ENCODE measurements at regions not wholly inside any gene's neighbourhood (a gene's known extent, or its start where the extent isn't known, plus 50 kb on each side); places are given as distances from the start of the nearest gene placed in this dataset.

DNA sequence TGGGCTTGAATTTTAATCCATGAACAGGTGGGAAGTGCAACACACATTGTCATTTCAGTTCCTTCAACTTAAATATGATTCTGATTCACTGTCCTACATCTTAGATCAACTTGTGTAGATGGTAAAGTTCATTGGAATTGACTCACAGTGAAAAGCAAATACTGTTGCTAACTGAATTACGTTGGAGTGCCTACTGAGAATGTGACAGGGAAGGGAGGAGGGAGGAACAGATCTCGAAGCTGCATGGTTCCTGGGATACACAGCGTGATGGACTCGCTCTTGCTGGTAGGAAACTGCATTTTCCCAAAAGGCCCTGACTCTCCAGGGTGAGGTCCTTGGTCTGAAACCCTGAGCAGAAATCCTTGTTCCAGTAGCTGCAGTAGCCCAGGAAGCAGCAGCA lies 284.2 kb downstream of the USP46 start:
- Histone ChIP-seq H3K9ac (ENCODE audit: low read length) (no peak overlapping the region), H3K4me2 (ENCODE audit: low read depth, low read length) (no peak overlapping the region), H3K36me3 (replicated peaks; ENCODE audit: insufficient read depth, low read length) (no peaks in the 10 kb centered on the region), H3K9me3 (replicated peaks; ENCODE audit: insufficient read depth, low read length) (no peaks in the 10 kb centered on the region), H3K4me3 (ENCODE audit: low read length) (no peak overlapping the region), H4K20me1 (ENCODE audit: insufficient read depth, low read length) (no peaks in the 10 kb centered on the region), H2AFZ (ENCODE audit: low read length) (no peak overlapping the region), H3F3A (ENCODE audit: insufficient read depth, low read length) (no peaks in the 10 kb centered on the region), H3K27me3 (replicated peaks; ENCODE audit: insufficient read depth, low read length) (no peaks in the 10 kb centered on the region), H3K79me2 (ENCODE audit: low read length) (no peaks in the 10 kb centered on the region), H3K9me2 (replicated peaks; ENCODE audit: insufficient read depth, low read length) (no peaks in the 10 kb centered on the region), H3K4me1 (ENCODE audit: low read length) (no peaks in the 10 kb centered on the region), H3K27ac (ENCODE audit: low read length) (no peak overlapping the region)
- TF ChIP-seq EZH2phosphoT487 (IDR thresholded peaks at IDR 0.05; ENCODE audit: low read length): no peak
- no peak for TF ChIP-seq CTCF (IDR thresholded peaks at IDR 0.05; ENCODE audit: low read length)
- no peak for TF ChIP-seq EZH2 (optimal IDR thresholded peaks at IDR 0.05; ENCODE audit: low read depth, low read length)
- DNase-seq: no peak

- no peaks in the 10 kb centered on the region for H3K27me3 ChIP-seq (replicated peaks; ENCODE audit: insufficient read depth, low read length)
- TF ChIP-seq EZH2phosphoT487 (IDR thresholded peaks at IDR 0.05; ENCODE audit: low read length): no peak
- TF ChIP-seq CTCF (IDR thresholded peaks at IDR 0.05; ENCODE audit: low read length): peak; percentile 61
These were observed 282.9 kb downstream of the USP46 start for GRCh38 chr4:52376132-52376704.

DNA sequence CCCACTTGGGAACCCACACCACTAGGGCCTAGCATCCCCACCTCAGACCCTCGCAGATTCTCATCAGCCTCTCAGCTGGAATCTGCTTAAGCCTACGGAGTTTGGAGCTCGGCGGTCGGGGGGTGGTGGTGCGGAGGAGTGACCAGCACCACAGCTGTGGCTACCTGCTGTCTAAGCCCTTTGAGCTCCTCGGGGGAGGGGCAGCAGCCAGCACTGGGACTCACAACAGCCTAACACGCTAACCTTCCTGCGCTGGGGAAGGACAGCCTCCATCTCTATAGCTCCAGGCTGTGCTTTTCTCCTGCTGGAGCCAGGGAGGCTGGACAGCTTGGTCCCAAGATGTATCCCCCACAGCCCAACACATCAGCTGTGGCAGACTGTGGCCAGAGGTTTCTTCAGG lies 281.5 kb downstream of the USP46 start:
- TF ChIP-seq EZH2phosphoT487 (IDR thresholded peaks at IDR 0.05; ENCODE audit: low read length) (no peak), CTCF (IDR thresholded peaks at IDR 0.05; ENCODE audit: low read length) (no peak), EZH2 (optimal IDR thresholded peaks at IDR 0.05; ENCODE audit: low read depth, low read length) (no peak)
- Histone ChIP-seq H3K79me2 (ENCODE audit: low read length) (no peaks in the 10 kb centered on the region), H3K9me2 (replicated peaks; ENCODE audit: insufficient read depth, low read length) (no peaks in the 10 kb centered on the region), H3K27me3 (replicated peaks; ENCODE audit: insufficient read depth, low read length) (no peaks in the 10 kb centered on the region), H3K9me3 (replicated peaks; ENCODE audit: insufficient read depth, low read length) (no peaks in the 10 kb centered on the region), H3F3A (ENCODE audit: insufficient read depth, low read length) (no peaks in the 10 kb centered on the region), H3K36me3 (replicated peaks; ENCODE audit: insufficient read depth, low read length) (no peaks in the 10 kb centered on the region), H3K9ac (ENCODE audit: low read length) (no peak overlapping the region), H4K20me1 (ENCODE audit: insufficient read depth, low read length) (no peaks in the 10 kb centered on the region), H3K27ac (ENCODE audit: low read length) (no peak overlapping the region), H3K4me1 (ENCODE audit: low read length) (no peaks in the 10 kb centered on the region), H2AFZ (ENCODE audit: low read length) (no peak overlapping the region), H3K4me3 (ENCODE audit: low read length) (no peak overlapping the region), H3K4me2 (ENCODE audit: low read depth, low read length) (no peak overlapping the region)
- DNase-seq: no peak

More at GRCh38 chr4:52376132-52376704, 282.9 kb downstream of the USP46 start:
- H3K9ac ChIP-seq (ENCODE audit: low read length): no peak overlapping the region
- no peak overlapping the region for H2AFZ ChIP-seq (ENCODE audit: low read length)
- no peaks in the 10 kb centered on the region for H3K9me2 ChIP-seq (replicated peaks; ENCODE audit: insufficient read depth, low read length)
- no peak overlapping the region for H3K4me3 ChIP-seq (ENCODE audit: low read length)
- no peaks in the 10 kb centered on the region for H4K20me1 ChIP-seq (ENCODE audit: insufficient read depth, low read length)
- no peaks in the 10 kb centered on the region for H3K79me2 ChIP-seq (ENCODE audit: low read length)
- no peaks in the 10 kb centered on the region for H3K4me1 ChIP-seq (ENCODE audit: low read length)
- no peak overlapping the region for H3K4me2 ChIP-seq (ENCODE audit: low read depth, low read length)
- H3K36me3 ChIP-seq (replicated peaks; ENCODE audit: insufficient read depth, low read length): no peaks in the 10 kb centered on the region
- DNase-seq: peak; percentile 10
- no peaks in the 10 kb centered on the region for H3K9me3 ChIP-seq (replicated peaks; ENCODE audit: insufficient read depth, low read length)
- no peak overlapping the region for H3K27ac ChIP-seq (ENCODE audit: low read length)
- no peaks in the 10 kb centered on the region for H3F3A ChIP-seq (ENCODE audit: insufficient read depth, low read length)
